IMR-90 (cell line): ENCODE measurements at regions not wholly inside any gene's neighbourhood (a gene's known extent, or its start where the extent isn't known, plus 50 kb on each side); places are given as distances from the start of the nearest gene placed in this dataset.

Source experiments
- ATAC-seq: fragments of 200-7000 bp; cut with Tn5 transposase; 2 replicates; pipeline ENCODE4 v1.9.1; 2020; ENCODE audit warnings: low read depth, mild to moderate bottlenecking, moderate library complexity
- BruUV-seq: library from RNA; stranded (reverse); fragments of 400-500 nt; replicated peaks from 2 replicates; lab custom pipeline; 2021; lab: Mats Ljungman, UMichigan
- CTCF ChIA-PET: fragments of 300-600 bp; formaldehyde crosslinking; extraction: SDS; loops from one replicate; lab custom pipeline; 2021; ENCODE audit warnings: antibody characterized with exemption; lab: Yijun Ruan, JAX
- POLR2A ChIA-PET: fragments of 300-600 bp; sonication (Branson Sonifier 250); formaldehyde crosslinking; loops from one replicate; lab custom pipeline; 2022; ENCODE audit warnings: antibody characterized with exemption; ENCODE audit not compliant: unreplicated experiment; lab: Charles Lee
- DNase-seq: peaks from one replicate; pipeline ENCODE4 v3.0.0; 2013
- H2AFZ ChIP-seq: replicated peaks from 2 replicates; pipeline ENCODE3; 2013; ENCODE audit warnings: low read length, mild to moderate bottlenecking; ENCODE audit not compliant: poor library complexity
- H2AK5ac ChIP-seq: 2 replicates; pipeline ENCODE4 v1.6.1; 2013; ENCODE audit warnings: low read depth, low read length, inconsistent platforms
- H2AK9ac ChIP-seq: replicated peaks from 2 replicates; pipeline ENCODE3; 2013; ENCODE audit warnings: mild to moderate bottlenecking, low read depth, low read length, moderate library complexity; ENCODE audit not compliant: poor library complexity
- H2BK120ac ChIP-seq: 2 replicates; pipeline ENCODE4 v1.6.1; 2013; ENCODE audit warnings: low read depth, low read length, inconsistent platforms
- H2BK15ac ChIP-seq: 3 replicates; pipeline ENCODE4 v1.6.1; 2013; ENCODE audit warnings: low read depth, low read length, inconsistent platforms
- H2BK20ac ChIP-seq: 2 replicates; pipeline ENCODE4 v1.6.1; 2013; ENCODE audit warnings: low read depth, mild to moderate bottlenecking, inconsistent platforms, low read length, moderate library complexity
- H2BK5ac ChIP-seq: 2 replicates; pipeline ENCODE4 v1.6.1; 2013; ENCODE audit warnings: mild to moderate bottlenecking, low read depth, low read length, inconsistent platforms; ENCODE audit not compliant: poor library complexity, severe bottlenecking
- H3K14ac ChIP-seq: replicated peaks from 2 replicates; pipeline ENCODE4 v1.6.1; 2013; ENCODE audit warnings: low read depth, low read length, inconsistent platforms
- H3K18ac ChIP-seq: 2 replicates; pipeline ENCODE4 v1.6.1; 2013; ENCODE audit warnings: low read depth, low read length, control low read depth
- H3K23ac ChIP-seq: 2 replicates; pipeline ENCODE4 v1.6.1; 2013; ENCODE audit warnings: low read depth, low read length, inconsistent platforms
- H3K27ac ChIP-seq: 2 replicates; pipeline ENCODE4 v1.5.1; 2013; ENCODE audit warnings: mild to moderate bottlenecking, control low read depth, low read length; ENCODE audit not compliant: insufficient read depth
- H3K27me3 ChIP-seq: 2 replicates; pipeline ENCODE4 v1.6.1; 2013; ENCODE audit warnings: low read length; ENCODE audit not compliant: control insufficient read depth, insufficient read depth
- H3K36me3 ChIP-seq: 2 replicates; pipeline ENCODE4 v1.6.1; 2013; ENCODE audit warnings: low read length, mixed read lengths; ENCODE audit not compliant: control insufficient read depth, insufficient read depth
- H3K4ac ChIP-seq: 2 replicates; pipeline ENCODE4 v1.6.1; 2013; ENCODE audit warnings: low read depth, low read length, inconsistent platforms
- H3K4me1 ChIP-seq: 2 replicates; pipeline ENCODE4 v1.6.1; 2013; ENCODE audit warnings: low read length, mixed read lengths; ENCODE audit not compliant: control insufficient read depth, insufficient read depth
- H3K4me2 ChIP-seq: 2 replicates; pipeline ENCODE4 v1.6.1; 2013; ENCODE audit warnings: low read depth, mild to moderate bottlenecking, control low read depth, low read length, moderate library complexity
- H3K4me3 ChIP-seq: 2 replicates; pipeline ENCODE4 v1.5.1; 2013; ENCODE audit warnings: low read depth, mild to moderate bottlenecking, control low read depth, low read length, moderate library complexity; ENCODE audit not compliant: insufficient read depth
- H3K56ac ChIP-seq: 2 replicates; pipeline ENCODE4 v1.6.1; 2013; ENCODE audit warnings: low read length, inconsistent platforms; ENCODE audit not compliant: insufficient read depth; ENCODE audit errors: extremely low read depth
- H3K79me1 ChIP-seq, 2 experiments: 2 replicates each; pipeline ENCODE4 v1.6.1; 2013; ENCODE audit warnings: low read length in 2 of 2, inconsistent platforms in 1 of 2, low read depth in 1 of 2
- H3K9ac ChIP-seq: 2 replicates; pipeline ENCODE4 v1.6.1; 2013; ENCODE audit warnings: low read depth, low read length, control low read depth
- H3K9me1 ChIP-seq: 2 replicates; pipeline ENCODE4 v1.6.1; 2013; ENCODE audit warnings: low read length, inconsistent platforms; ENCODE audit not compliant: insufficient read depth
- H3K9me3 ChIP-seq: 2 replicates; pipeline ENCODE4 v1.6.1; 2013; ENCODE audit warnings: low read length; ENCODE audit not compliant: control insufficient read depth, insufficient read depth
- H4K20me1 ChIP-seq: 2 replicates; pipeline ENCODE4 v1.6.1; 2013; ENCODE audit warnings: low read length, inconsistent platforms; ENCODE audit not compliant: insufficient read depth
- H4K5ac ChIP-seq: 2 replicates; pipeline ENCODE4 v1.6.1; 2013; ENCODE audit warnings: mild to moderate bottlenecking, low read depth, low read length, control low read depth
- H4K8ac ChIP-seq, 2 experiments: 2 replicates each; pipeline ENCODE4 v1.6.1; 2013; ENCODE audit warnings: low read depth in 2 of 2, low read length in 2 of 2, control low read depth in 1 of 2, inconsistent platforms in 1 of 2
- H4K91ac ChIP-seq: 2 replicates; pipeline ENCODE4 v1.6.1; 2013; ENCODE audit warnings: low read depth, low read length, inconsistent platforms; ENCODE audit not compliant: insufficient read depth
- BHLHE40 ChIP-seq: fragments of 150-350 bp; IDR thresholded peaks from 2 replicates; pipeline ENCODE4 v1.6.1; 2016; ENCODE audit warnings: mild to moderate bottlenecking, low read depth, low read length
- CEBPB ChIP-seq: IDR thresholded peaks from 2 replicates; pipeline ENCODE4 v1.6.1; 2012; ENCODE audit warnings: low read depth, low read length, improper control_type of control experiment
- CTCF ChIP-seq: conservative IDR thresholded peaks from 2 replicates; pipeline ENCODE4 v1.5.1; 2012; ENCODE audit warnings: mild to moderate bottlenecking, low read depth, low read length, improper control_type of control experiment
- ELK1 ChIP-seq: fragments of 150-350 bp; IDR thresholded peaks from 2 replicates; pipeline ENCODE4 v1.6.1; 2016; ENCODE audit warnings: low read depth, mild to moderate bottlenecking, low read length, moderate library complexity, borderline replicate concordance
- FOS ChIP-seq: fragments of 150-350 bp; IDR thresholded peaks from 2 replicates; pipeline ENCODE4 v1.6.1; 2016; ENCODE audit warnings: low read depth, low read length
- MAFK ChIP-seq: IDR thresholded peaks from 2 replicates; pipeline ENCODE4 v1.6.1; 2012; ENCODE audit warnings: low read depth, low read length, improper control_type of control experiment
- MAZ ChIP-seq: IDR thresholded peaks from 2 replicates; pipeline ENCODE4 v1.6.1; 2012; ENCODE audit warnings: low read depth, mild to moderate bottlenecking, low read length, improper control_type of control experiment, moderate library complexity, borderline replicate concordance
- NFE2L2 ChIP-seq: fragments of 150-350 bp; IDR thresholded peaks from 2 replicates; pipeline ENCODE4 v1.6.1; 2016; ENCODE audit warnings: low read depth, mild to moderate bottlenecking, low read length
- POLR2A ChIP-seq: IDR thresholded peaks from 2 replicates; pipeline ENCODE4 v1.6.1; 2012; ENCODE audit warnings: mild to moderate bottlenecking, low read depth, low read length
- RAD21 ChIP-seq: IDR thresholded peaks from 2 replicates; pipeline ENCODE4 v1.6.1; 2012; ENCODE audit warnings: low read length, improper control_type of control experiment
- RCOR1 ChIP-seq: IDR thresholded peaks from 2 replicates; pipeline ENCODE4 v1.6.1; 2012; ENCODE audit warnings: mild to moderate bottlenecking, low read length, improper control_type of control experiment; ENCODE audit not compliant: insufficient replicate concordance
- RFX5 ChIP-seq: IDR thresholded peaks from 2 replicates; pipeline ENCODE4 v1.8.0; 2012; ENCODE audit warnings: low read depth, mild to moderate bottlenecking, low read length, moderate library complexity
- SMC3 ChIP-seq: fragments of 150-350 bp; IDR thresholded peaks from 2 replicates; pipeline ENCODE4 v1.6.1; 2016; ENCODE audit warnings: low read depth, mild to moderate bottlenecking, antibody characterized with exemption, low read length, moderate library complexity
- USF2 ChIP-seq: fragments of 150-350 bp; IDR thresholded peaks from 2 replicates; pipeline ENCODE4 v1.6.1; 2017; ENCODE audit warnings: mild to moderate bottlenecking, antibody characterized with exemption, low read length, low read depth
- dilution Hi-C: fragments of 300-500 bp; cut with HindIII; formaldehyde crosslinking; loops from one replicate; pipeline ENCODE4 v1.14.3; 2018; ENCODE audit warnings: low sequenced_read_pairs; ENCODE audit not compliant: unreplicated experiment
- in situ Hi-C: fragments of 300-500 bp; cut with MboI; formaldehyde crosslinking; loops from 3 replicates; pipeline ENCODE4 v1.14.3; 2019; ENCODE audit warnings: low sequenced_read_pairs, inconsistent platforms, mixed read lengths
- intact Hi-C: fragments of 100-400 bp; cut with micrococcal nuclease; formaldehyde crosslinking; loops from 2 replicates; pipeline ENCODE4 v1.10.0; 2022

- no peak overlapping the region for H3K9ac ChIP-seq
- no peak overlapping the region for H2BK15ac ChIP-seq
- no peak overlapping the region for H2BK120ac ChIP-seq
- TF ChIP-seq CEBPB (no peak), MAZ (no peak), BHLHE40 (no peak), ELK1 (no peak), SMC3 (no peak), RAD21 (no peak), CTCF (no peak), RCOR1 (no peak), NFE2L2 (no peak), FOS (no peak), POLR2A (no peak), MAFK (no peak), RFX5 (no peak), USF2 (no peak)
- no peak overlapping the region for H4K8ac ChIP-seq
- no TSS peak for BruUV-seq
- H3K14ac ChIP-seq = no peak overlapping the region
- peak overlapping the region; percentile 44; the same call in 1 of the 2 replicates for H3K27ac ChIP-seq
- H3K18ac ChIP-seq = no peak overlapping the region
- ATAC-seq (peak; percentile 71), DNase-seq (peak; percentile 61)
- no peak overlapping the region for H3K23ac ChIP-seq
- H3K4me1 ChIP-seq = no peaks in the 10 kb centered on the region; the same call in 1 of the 2 replicates
- no peaks in the 10 kb centered on the region for H3K9me1 ChIP-seq
- H3K27me3 ChIP-seq = no peaks in the 10 kb centered on the region
- H4K5ac ChIP-seq = no peak overlapping the region
- no peak overlapping the region for H3K4ac ChIP-seq
- peak overlapping the region; percentile 75 for H2BK5ac ChIP-seq
- no peaks in the 10 kb centered on the region for H3K36me3 ChIP-seq
- no peak overlapping the region for H4K91ac ChIP-seq
- peaks cover 17% of the 10 kb centered on the region for H3K9me3 ChIP-seq
- dilution Hi-C loops = no loop called here
- no peak overlapping the region for H2AFZ ChIP-seq
- POLR2A ChIA-PET = no interaction called here
- no peaks in the 10 kb centered on the region for H4K20me1 ChIP-seq
- no peak overlapping the region for H2AK5ac ChIP-seq
- H3K79me1 ChIP-seq = no peaks in the 10 kb centered on the region
- H3K4me2 ChIP-seq = peak overlapping the region; percentile 3; the same call in 1 of the 2 replicates
- no peak overlapping the region for H2AK9ac ChIP-seq
- H3K56ac ChIP-seq = no peak overlapping the region
- H3K4me3 ChIP-seq = no peak overlapping the region
- intact Hi-C loops = no loop called here
- in situ Hi-C loops = no loop called here
- H2BK20ac ChIP-seq = no peak overlapping the region
- CTCF ChIA-PET = interaction anchor here (0.8 to 1.4 kb wide), 2 partner anchors 15 to 40 kb away, joined by 3 read pairs; no protein-coding TSS in a partner anchor
These were observed 136.9 kb upstream of the CDK6 start for GRCh38 chr7:92973293-92973731.
